Adrenal gland (tissue), 9 donors: ENCODE measurements at regions not wholly inside any gene's neighbourhood (a gene's known extent, or its start where the extent isn't known, plus 50 kb on each side); places are given as distances from the start of the nearest gene placed in this dataset.

Experiments
- DNase-seq, 7 donors: peaks; one replicate each; pipeline ENCODE4 v3.0.0-alpha.2; 2019 to 2020
- H3K27ac ChIP-seq, 5 donors: fragments of 200-600 bp; sonication (generic) in 4 of 5; 1 replicate in 3 of 5; 2 replicates in 2 of 5; pipeline versions ENCODE4 v1.5.1 to v1.8.0; 2016 to 2020; ENCODE audit warnings: mild to moderate bottlenecking in 1 of 5
- H3K27me3 ChIP-seq: fragments of 200-600 bp; 2 replicates; pipeline ENCODE4 v1.8.0; 2021
- H3K36me3 ChIP-seq, 2 donors: fragments of 200-600 bp; replicated peaks in 1 of 2; 1 replicate in 1 of 2; 2 replicates in 1 of 2; pipeline versions ENCODE4 v1.5.1 to v1.8.0; 2018 to 2022
- H3K4me1 ChIP-seq, 2 donors: fragments of 200-600 bp; replicated peaks in 1 of 2; 1 replicate in 1 of 2; 2 replicates in 1 of 2; pipeline versions ENCODE4 v1.5.1 to v1.8.0; 2018 to 2021
- H3K4me3 ChIP-seq, 4 donors: fragments of 200-600 bp; sonication (generic) in 3 of 4; one replicate each; pipeline ENCODE4 v1.5.1; 2016 to 2018
- H3K9me3 ChIP-seq, 3 donors: fragments of 200-600 bp; sonication (generic) in 1 of 3; replicated peaks in 1 of 3; 1 replicate in 2 of 3; 2 replicates in 1 of 3; pipeline versions ENCODE4 v1.5.1 to v1.8.0; 2016 to 2021
- CTCF ChIP-seq, 6 experiments: fragments of 450-650 bp in 4 of 6; fragments of 200-600 bp in 2 of 6; sonication (generic) in 1 of 6; IDR thresholded peaks; 1 replicate in 5 of 6; 2 replicates in 1 of 6; pipeline versions ENCODE4 v1.5.1 to v1.8.0; 2016 to 2021; ENCODE audit warnings: antibody characterized with exemption in 6 of 6, mild to moderate bottlenecking in 2 of 6, moderate library complexity in 1 of 6
- POLR2A ChIP-seq, 2 donors: fragments of 450-650 bp; IDR thresholded peaks; one replicate each; pipeline ENCODE4 v1.6.1; 2017; ENCODE audit warnings: antibody characterized with exemption in 2 of 2, mild to moderate bottlenecking in 2 of 2, moderate library complexity in 1 of 2
- WGBS, 4 donors: extraction: QIAGEN DNeasy Blood & Tissue Kit in 2 of 4; methylation state at CpG; one replicate each; pipeline versions ENCODE4 v1.1.5 to v1.1.7; 2013 to 2017; 5-methylcytosine and 5-hydroxymethylcytosine counted together
- intact Hi-C, 2 donors: fragments of 100-400 bp; cut with DNase I; formaldehyde crosslinking; loops; one replicate each; pipeline versions ENCODE4 v1.14.1 to v1.15.0; 2022 to 2023
- donor health status: healthy with polysubstance abuse.
- donor health status: Bipolar disorder and iron deficiency.
- donor health status: DM: yes; HTN: yes; CAD: no.
- donor health status: DM: no; HTN: no; CAD: no.
- donor health status: DM: no; HTN: no; CAD: no.

- H3K27me3 ChIP-seq, result no peaks in the 10 kb centered on the region
- H3K9me3 ChIP-seq, result no peaks in the 10 kb centered on the region
- WGBS, 4 donors, result 88 to 91% (median 90%) methylated on average over 2 of the region's 2 CpGs
- no peak for DNase-seq
- H3K4me3 ChIP-seq, result no peak overlapping the region
- no peaks in the 10 kb centered on the region for H3K36me3 ChIP-seq
- no peak overlapping the region for H3K27ac ChIP-seq
- no peak for TF ChIP-seq POLR2A (IDR thresholded peaks at IDR 0.05)
- TF ChIP-seq CTCF (IDR thresholded peaks at IDR 0.05), result no peak
- intact Hi-C loops, result no loop called here
- H3K4me1 ChIP-seq, result peaks cover 5 to 9% of the 10 kb centered on the region in 2 donors
Observed at GRCh38 chr1:184911830-184912229, 62.5 kb downstream of the NIBAN1 start.

GRCh38 chr1:184911103-184911745 is 63.1 kb downstream of the NIBAN1 start:
- Histone ChIP-seq H3K36me3 (no peaks in the 10 kb centered on the region), H3K4me3 (no peak overlapping the region), H3K4me1 (peaks cover 5 to 9% of the 10 kb centered on the region in 2 donors), H3K27me3 (no peaks in the 10 kb centered on the region), H3K27ac (no peak overlapping the region), H3K9me3 (no peaks in the 10 kb centered on the region)
- DNase-seq, result no peak
- intact Hi-C loops, result no loop called here
- WGBS, 4 donors, result 85 to 96% (median 91%) methylated on average over 1 of the region's 1 CpG
- no peak for TF ChIP-seq POLR2A (IDR thresholded peaks at IDR 0.05)

GRCh38 chr1:184910691-184911091 is 63.6 kb downstream of the NIBAN1 start:
- Histone ChIP-seq H3K27ac (no peak overlapping the region), H3K9me3 (no peaks in the 10 kb centered on the region)
- 37 to 56% (median 41%) methylated on average over 3 of the region's 3 CpGs for WGBS, 4 donors

GRCh38 chr1:184910005-184910404 is 64.3 kb downstream of the NIBAN1 start:
- Histone ChIP-seq H3K9me3 (no peaks in the 10 kb centered on the region), H3K27ac (no peak overlapping the region), H3K27me3 (no peaks in the 10 kb centered on the region), H3K4me1 (peaks cover 5 to 9% of the 10 kb centered on the region in 2 donors), H3K36me3 (no peaks in the 10 kb centered on the region), H3K4me3 (no peak overlapping the region)
- TF ChIP-seq POLR2A (IDR thresholded peaks at IDR 0.05), result no peak
- TF ChIP-seq CTCF (IDR thresholded peaks at IDR 0.05), result no peak
- 67 to 77% (median 70%) methylated on average over 2 of the region's 2 CpGs for WGBS, 4 donors
- intact Hi-C loops, result no loop called here
- no peak for DNase-seq

More at GRCh38 chr1:184910691-184911091, 63.6 kb downstream of the NIBAN1 start:
- no peaks in the 10 kb centered on the region for H3K27me3 ChIP-seq
- DNase-seq, result peak in 6 of 7 donors; percentile 61 to 78 (median 71)
- TF ChIP-seq CTCF (IDR thresholded peaks at IDR 0.05), result no peak
- TF ChIP-seq POLR2A (IDR thresholded peaks at IDR 0.05), result no peak
- H3K4me1 ChIP-seq, result peaks cover 5 to 9% of the 10 kb centered on the region in 2 donors
- intact Hi-C loops, result no loop called here
- H3K36me3 ChIP-seq, result no peaks in the 10 kb centered on the region
- H3K4me3 ChIP-seq, result no peak overlapping the region

GRCh38 chr1:184909019-184909418 is 65.3 kb downstream of the NIBAN1 start:
- intact Hi-C loops, result no loop called here
- no peak overlapping the region for H3K27ac ChIP-seq

More at GRCh38 chr1:184909019-184909418, 65.3 kb downstream of the NIBAN1 start:
- Histone ChIP-seq H3K27me3 (no peaks in the 10 kb centered on the region), H3K9me3 (no peaks in the 10 kb centered on the region), H3K36me3 (no peaks in the 10 kb centered on the region), H3K4me3 (no peak overlapping the region), H3K4me1 (peaks cover 5 to 9% of the 10 kb centered on the region in 2 donors)
- no peak for DNase-seq
- TF ChIP-seq CTCF (IDR thresholded peaks at IDR 0.05) (no peak), POLR2A (IDR thresholded peaks at IDR 0.05) (no peak)
